ENCODE measurements at regions not wholly inside any gene's neighbourhood (a gene's known extent, or its start where the extent isn't known, plus 50 kb on each side); places are given as distances from the start of the nearest gene placed in this dataset.

- TF ChIP-seq POLR2A (IDR thresholded peaks at IDR 0.05): no peak
- TF ChIP-seq, protein P1, sequence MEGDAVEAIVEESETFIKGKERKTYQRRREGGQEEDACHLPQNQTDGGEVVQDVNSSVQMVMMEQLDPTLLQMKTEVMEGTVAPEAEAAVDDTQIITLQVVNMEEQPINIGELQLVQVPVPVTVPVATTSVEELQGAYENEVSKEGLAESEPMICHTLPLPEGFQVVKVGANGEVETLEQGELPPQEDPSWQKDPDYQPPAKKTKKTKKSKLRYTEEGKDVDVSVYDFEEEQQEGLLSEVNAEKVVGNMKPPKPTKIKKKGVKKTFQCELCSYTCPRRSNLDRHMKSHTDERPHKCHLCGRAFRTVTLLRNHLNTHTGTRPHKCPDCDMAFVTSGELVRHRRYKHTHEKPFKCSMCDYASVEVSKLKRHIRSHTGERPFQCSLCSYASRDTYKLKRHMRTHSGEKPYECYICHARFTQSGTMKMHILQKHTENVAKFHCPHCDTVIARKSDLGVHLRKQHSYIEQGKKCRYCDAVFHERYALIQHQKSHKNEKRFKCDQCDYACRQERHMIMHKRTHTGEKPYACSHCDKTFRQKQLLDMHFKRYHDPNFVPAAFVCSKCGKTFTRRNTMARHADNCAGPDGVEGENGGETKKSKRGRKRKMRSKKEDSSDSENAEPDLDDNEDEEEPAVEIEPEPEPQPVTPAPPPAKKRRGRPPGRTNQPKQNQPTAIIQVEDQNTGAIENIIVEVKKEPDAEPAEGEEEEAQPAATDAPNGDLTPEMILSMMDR (IDR thresholded peaks at IDR 0.05): no peak
Measured at GRCh38 chr2:150700666-150701580, 213.5 kb upstream of the RND3 start.

Measured in testis (tissue), 2 donors.